GM19455 (cell line): ENCODE measurements at regions not wholly inside any gene's neighbourhood (a gene's known extent, or its start where the extent isn't known, plus 50 kb on each side); places are given as distances from the start of the nearest gene placed in this dataset.

Experiments used
- ATAC-seq: cut with Tn5 transposase; IDR thresholded peaks from one replicate; pipeline ENCODE4 v1.9.1; 2021; ENCODE audit not compliant: unreplicated experiment

DNA sequence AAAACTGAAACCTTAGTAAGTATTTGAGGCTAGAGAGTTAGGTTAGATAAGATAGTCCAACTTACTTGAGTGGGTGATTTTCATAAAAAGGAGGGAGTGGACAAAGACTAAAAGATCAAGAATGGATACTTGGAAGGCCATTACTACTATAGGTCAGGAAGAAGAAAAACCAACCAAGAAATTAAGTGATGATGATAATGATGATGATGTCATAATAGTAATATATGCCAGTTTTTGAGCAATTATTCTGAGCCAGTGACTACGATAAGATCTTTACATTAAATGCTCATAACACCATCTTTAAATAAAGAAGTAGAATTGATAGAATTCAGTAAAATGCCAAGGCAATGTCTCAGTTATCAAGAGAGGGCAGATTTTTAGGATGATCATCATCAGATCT is 430.7 kb upstream of the ADAMTS5 start:
- no peak for ATAC-seq

DNA sequence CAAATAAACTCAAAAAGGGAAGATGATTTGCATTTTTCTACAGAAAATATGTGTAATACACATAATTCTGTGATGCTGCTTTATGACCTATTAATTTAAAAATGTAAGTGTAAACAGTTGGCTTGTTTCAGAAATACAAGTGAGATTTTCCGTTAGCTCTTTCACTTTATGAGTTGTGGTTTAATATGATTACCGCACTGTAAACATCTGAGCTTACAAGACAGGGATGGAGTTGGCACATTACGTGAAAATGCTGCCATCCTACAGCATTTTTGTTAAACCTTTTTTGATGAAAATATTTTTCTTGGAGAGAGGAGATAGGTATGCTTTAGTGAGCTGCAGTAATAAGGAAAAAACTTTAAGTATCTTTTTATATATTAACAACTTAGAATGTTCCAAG is 426.8 kb upstream of the ADAMTS5 start:
- no peak for ATAC-seq

DNA sequence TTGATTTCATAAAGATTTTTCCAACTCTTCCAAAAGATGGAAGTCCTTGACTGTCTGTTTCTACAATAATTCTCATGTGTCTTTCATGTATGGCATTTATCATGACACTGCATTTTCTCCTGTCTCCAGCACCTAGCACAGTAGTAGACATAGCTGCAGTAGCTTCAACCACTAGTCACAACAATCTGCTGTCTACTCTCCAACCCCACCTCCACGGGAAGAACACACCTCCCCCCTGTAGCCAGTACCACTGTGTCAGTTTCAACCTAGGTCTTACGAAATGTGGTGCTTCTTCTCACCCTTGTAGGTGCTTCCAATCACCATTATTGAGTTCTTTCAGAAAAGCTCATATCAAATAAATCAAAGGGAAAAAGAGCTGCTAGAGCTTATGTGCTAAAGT is 425.1 kb upstream of the ADAMTS5 start:
- no peak for ATAC-seq

DNA sequence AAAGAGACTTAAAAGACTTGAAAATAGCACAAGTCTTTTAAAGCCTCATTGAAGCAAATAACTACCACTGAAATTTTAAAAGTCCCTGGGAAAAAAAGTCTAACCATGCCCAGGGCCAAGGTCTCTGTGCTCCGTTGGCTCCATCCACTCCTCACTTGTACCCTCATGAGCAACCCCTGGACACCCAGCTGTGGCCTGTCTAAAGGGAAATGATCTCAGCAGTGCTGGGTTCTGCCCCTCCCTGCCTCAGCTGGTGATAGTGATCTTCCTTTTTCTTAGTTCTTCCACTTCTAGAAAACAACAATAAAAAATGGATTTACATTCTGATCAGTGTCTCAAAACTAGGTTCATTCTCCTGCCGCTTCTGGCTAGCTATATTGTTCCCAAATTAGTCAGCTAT is 423.5 kb upstream of the ADAMTS5 start:
- no peak for ATAC-seq

DNA sequence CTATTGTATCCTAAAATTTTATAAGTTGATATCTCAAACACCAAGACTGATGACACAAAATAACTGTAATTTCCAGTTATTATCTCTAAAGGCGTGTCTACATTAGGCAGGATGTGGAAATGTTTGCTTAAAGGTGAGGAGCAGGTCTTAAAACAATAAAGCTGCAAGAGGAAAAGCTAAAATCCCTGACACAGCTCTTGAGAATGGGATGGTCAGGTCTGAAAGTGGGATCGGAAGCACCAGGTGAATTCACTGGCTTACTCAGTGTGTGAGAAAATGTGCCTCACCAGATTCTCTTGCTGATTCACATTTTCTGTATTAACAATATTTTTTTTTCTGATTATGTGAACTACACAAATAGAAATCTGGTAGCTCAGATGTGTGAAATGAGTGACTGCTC is 421.9 kb upstream of the ADAMTS5 start:
- ATAC-seq: no peak

DNA sequence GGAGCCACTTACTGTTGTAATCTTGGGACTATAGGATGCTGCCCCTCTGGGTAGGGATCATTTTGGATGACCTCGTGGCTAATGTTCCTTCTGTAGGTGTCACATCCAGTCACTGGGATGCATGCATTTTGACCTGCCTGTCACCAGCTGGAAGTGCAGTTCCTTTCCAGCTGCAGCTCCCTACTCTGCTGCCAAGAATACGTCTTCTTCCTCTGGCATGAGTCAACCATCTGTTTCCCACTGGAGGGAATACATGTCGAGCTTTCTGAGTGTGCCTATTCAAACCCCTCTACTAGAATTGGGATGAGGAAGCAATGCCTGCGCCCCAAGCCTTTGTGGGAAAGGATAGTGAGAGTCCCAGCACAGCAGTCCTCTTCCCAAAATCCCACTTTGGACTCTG is 415.5 kb upstream of the ADAMTS5 start:
- no peak for ATAC-seq

DNA sequence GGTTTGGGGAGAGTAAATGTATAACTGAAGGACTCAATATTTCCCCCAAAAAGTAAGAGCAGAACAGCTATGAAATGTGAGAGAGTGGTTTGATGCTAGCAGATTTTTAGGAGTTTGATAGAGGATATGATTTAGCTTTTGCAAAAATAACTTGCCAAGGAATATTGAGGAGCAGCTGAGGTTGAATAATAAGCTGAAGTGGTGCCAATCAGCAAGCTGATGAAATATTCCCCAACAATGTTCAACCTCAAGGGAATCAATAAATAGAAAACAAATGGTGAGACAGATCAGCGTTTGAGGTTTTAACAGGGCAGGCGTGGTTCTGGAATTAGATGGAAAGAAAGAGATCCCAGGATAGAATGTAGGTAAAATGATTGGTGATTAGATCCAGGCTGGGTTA is 413.4 kb upstream of the ADAMTS5 start:
- no peak for ATAC-seq

DNA sequence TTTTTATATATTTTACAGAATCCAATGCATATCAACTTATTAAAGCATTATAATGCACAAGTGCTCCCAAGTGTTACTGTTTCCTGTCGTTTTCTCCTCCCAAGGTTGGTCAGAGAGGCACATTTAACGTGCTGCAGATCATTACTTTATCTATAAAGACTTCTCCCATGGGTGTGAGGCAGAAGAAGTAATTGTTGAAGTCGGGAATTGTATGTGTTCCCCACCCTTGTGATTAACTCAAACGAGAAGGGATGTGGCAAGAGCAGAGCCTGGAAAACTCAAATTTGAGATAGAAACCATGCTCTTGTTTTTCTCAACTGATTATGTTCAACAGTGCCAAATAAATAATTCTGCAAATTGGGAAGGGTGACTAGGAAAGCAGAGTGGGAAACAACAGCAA is 412.5 kb upstream of the ADAMTS5 start:
- ATAC-seq: no peak

DNA sequence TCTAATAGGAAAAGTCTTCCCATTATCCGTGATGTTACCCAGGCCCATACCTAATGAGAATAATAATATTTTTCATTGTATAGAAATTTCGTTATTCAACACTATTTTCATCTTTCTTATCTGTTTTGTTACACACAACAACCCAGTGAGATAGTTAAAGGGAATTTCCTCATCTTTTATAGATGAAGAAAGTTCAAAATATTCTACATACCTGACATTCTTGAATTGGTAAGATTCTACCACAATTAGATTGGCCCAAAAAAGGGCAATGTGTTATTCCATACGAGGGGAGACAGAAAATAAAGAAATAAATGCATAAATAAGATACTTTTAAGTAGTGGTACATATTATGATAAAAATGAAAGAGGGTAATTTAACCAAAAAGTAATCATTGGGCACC is 405.5 kb upstream of the ADAMTS5 start:
- no peak for ATAC-seq

DNA sequence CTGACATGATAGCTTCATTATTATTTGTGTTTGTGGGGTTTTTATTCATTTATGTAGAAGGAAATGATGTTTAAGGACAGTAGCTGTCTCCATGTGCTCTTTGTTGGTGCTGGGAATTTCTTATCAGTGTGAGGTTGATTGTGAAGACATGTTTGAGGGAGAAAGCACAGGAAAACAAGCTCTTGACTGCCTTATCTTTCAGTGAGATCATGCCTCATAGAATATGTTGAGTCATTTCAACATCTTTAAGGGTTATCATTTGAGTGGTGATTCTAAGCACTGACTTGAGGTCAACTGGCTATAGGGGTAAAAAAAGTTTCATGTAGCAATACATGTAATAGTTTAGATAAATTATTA is 405.1 kb upstream of the ADAMTS5 start:
- no peak for ATAC-seq

DNA sequence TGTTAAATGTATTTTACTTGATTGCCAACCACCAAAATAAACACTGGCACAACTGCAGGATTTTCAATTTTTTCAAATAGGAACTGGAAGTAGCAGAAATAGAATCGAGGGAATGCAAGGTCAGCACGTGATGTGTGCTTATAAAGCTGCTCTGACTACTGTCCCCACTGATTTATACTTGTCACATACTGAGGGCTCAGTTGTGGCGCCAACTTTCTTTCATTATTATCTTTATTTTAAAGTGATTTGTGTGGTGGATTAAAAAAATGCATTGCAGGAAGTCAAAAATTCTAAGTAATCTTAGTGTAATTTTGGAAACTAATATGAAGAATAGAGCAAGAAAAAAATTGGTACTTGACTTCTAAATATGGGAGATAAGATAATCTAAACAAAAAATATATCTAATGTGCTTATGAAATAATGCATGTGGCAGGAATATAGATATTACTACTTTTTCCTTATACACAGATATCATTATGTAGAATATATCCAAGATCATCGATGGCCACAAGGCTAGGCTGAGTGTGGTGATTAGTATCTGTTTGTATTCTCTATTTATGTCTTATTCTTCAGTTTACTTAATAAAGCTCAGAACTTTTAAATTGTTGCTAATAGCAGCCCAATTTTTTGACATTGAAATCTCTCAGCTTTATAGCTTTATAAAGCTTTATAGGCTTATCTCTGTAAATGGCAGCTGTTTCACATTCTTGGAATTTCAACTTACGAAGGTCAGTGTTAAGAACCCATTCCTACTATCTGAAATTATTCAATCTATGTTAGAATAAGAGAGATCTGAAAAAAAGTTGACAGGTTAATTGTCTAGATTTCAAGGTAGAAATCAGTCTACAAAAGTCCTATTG is 404.5 kb upstream of the ADAMTS5 start:
- no peak for ATAC-seq

DNA sequence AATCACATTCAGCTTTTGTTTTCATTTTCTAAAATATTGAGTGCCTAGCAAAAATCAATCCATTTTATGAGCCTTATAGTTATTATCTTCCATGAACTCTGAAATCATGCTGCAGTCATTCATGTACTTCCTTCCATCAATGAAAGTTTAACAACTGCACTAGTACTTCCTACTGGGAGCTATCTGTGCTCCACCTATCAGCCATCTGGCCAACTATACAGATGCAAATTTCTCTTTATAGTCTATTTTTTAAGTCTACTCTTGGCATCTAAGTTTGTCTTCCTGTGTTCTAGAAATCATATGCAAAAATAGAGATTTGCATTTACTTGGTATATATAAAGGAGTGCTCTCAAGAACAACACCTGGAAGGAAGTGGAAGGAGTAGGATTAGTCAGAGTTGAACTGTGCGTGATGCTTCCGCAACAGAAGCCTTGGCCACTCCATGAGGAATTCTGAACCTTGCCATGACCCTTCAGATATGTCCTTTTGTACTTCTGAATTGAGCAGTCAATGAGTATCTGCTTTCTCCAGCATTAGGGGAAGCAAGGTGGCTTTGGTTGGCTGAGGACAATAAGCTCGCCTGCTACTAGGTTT is 403.2 kb upstream of the ADAMTS5 start:
- no peak for ATAC-seq

DNA sequence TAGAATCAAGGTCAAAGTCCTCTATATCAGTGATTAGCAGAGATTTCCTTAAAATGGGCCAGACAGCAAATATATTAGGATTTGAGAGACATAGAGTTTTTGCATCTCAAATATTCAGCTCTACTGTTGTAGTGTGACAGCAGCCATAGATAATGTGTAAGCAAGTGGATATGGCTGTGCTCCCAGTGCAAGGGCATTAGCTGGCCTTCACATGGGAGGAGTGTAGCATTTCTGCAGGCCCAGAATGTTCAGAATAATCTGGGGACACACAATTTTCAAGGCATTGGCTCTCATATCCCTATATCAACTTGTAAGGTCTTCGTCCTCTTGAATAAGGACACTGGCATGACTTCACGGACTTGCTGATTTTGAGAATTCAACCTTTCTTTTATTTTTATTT is 402.3 kb upstream of the ADAMTS5 start:
- no peak for ATAC-seq

DNA sequence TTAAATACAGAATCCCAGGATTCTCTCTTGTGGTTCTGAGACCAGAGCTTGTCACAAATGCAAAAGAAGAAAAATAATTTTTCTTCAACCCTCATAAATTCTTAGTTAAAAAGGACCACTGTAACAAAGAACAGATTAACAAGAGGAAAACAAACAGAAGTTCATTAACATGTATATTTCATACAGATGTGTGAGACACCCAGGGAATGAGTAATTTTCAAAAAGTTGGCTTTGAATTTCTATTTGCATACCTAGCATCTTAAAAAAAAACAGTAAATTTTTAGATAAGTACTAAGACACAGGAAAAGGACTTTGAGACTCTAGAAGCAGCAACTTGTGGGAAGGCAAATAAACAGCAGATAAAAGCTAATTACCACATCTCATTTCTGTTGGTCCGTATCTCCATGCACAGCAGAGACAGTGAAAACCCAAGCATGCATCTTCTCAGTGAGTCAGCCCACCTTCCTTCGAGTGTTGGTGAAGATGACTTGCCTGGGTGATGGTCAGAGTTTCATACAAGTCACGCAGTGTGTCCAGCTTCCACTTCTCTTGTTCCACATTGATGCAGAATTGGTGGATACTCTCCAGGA is 399.9 kb upstream of the ADAMTS5 start:
- ATAC-seq: no peak

DNA sequence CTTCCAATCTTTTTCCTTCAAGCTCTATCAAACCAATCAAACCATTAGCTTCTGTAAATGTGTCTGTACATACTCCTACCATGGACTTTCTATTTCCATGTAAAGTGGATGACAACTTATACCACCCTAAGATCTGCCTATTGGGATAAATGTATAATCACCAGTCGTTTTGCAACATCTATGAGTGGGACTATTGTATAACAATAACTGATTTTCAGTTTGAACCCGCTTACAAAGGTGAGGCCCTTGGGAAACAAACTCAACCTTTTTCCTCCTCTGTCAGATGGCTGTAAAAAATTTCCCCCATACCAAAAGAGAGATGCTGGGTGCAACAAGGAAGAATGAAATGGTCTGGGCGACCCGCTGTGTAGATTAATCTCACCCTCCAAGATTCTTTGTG is 399.1 kb upstream of the ADAMTS5 start:
- ATAC-seq: no peak

DNA sequence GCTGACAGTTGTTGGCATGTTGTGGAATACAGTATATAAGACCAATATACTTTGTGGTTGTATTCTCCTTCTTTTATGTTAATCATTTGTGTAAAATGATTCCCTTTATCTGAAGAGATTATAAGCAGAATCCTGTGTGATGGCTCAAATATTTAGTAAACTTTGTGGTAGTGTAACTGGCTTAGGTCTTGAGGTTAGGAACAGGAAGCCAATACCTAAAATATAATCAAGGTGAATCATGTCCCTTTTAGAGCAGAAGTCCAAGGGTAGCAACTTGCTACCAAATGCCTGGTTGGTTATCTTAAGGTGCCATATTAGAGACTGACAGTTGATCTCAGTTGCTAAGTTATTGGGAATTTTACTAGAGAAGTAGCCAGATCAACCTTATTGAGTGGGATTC is 398.5 kb upstream of the ADAMTS5 start:
- ATAC-seq: no peak

DNA sequence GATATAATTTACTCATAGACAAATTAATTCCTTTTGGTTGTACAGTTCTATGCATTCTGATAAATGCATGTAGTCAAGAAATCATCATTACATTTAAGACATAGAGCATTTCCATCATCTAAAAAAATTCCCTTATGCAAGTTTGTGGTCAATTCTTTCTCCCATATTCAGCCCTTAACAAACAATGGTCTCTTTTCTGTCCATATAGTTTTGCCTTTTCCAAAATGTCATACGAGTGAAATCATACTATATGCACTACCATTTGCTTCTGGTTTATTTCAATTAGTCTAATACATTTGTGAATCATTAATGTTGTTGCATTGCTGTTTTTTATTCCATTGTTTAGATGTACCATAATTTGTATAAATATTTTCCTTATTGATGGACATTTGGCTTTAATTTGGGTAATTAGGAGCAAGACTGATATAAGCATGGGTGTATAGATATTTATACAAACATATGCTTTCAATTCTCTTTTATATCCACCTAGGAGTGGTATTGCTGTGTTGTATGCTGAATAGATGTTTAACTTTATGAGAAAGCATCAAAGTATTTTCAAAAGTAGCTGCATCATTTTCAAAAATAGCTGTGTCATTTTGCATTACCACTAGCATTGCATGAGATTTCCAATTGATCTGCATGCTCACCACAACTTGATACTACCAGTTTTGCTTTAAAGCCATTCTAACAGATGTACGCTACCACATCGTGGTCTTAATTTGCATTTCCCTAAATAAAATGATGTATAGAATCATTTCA is 397.0 kb upstream of the ADAMTS5 start:
- ATAC-seq: no peak

DNA sequence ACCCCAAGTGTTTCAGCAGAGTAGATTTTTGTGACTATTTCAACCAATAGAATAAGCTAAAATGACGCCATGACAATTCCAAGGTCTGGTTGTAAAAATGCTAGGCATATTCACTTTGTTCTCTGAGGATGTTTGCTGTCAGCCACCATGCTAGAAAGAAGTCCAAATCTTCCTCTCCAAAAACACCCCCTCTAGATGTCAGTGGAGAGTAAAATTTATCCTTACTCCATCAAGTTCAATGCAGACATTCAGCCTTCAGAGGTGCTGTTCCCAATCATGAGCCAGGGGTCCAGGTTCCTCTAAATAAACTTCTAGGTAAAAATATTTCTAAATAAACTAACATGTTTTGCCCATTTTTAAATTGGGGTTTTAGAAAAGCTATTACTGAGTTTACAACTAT is 395.4 kb upstream of the ADAMTS5 start:
- no peak for ATAC-seq

DNA sequence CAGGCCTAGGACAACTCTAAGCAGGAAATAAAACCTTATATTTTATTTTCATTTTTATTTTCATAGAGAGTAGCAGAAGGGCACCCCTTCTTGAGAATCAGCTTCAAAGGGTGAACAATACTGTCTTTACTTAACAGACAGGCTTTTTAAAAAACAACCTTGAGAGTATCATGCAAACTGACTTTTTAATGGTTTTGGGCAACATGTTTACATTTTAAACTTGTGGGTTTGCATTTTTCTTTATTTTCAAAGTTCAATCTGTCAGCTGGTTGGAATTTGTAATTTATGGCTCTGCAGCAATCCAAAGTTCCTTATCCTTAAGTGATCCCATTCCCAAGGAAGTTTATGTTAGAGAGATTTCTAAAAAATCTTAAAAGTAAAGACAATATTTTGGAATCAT is 392.3 kb upstream of the ADAMTS5 start:
- no peak for ATAC-seq

DNA sequence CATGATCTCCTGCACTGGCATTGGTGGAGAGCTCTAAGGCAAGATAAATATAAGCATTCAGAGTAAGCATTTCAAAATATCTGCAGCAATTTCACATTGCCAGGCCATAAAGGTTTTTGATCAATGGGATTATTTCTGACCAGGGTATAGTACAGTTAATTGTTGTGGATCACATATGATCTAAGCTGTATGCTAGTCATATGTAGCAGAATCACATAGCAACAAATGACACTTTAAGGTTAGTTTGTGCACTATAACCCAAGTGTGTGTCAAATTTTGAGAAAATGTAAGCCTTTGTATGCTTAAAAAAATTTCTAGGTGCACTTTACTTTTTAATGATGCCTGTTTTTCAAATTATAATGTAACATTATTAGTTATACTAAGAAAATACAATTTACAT is 386.0 kb upstream of the ADAMTS5 start:
- ATAC-seq: no peak

DNA sequence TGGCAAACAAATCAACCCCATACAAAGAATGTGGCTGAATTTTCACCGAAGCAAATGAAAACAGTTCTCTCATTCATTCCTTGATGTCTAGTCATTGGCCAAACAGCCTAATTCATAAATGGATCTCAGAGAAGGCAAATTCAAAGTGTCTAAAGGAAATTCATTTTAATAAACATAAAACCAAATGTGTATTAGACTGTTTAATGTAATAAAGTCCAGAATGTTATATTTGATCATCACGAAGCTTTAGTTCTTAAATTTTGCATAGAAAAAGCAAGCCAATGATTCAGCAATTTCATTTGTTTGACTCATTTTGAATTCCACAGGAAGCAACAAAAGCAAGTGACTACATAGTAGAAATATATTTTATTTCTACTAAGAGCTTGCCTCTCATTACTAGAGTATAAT is 379.2 kb upstream of the ADAMTS5 start:
- ATAC-seq: no peak

DNA sequence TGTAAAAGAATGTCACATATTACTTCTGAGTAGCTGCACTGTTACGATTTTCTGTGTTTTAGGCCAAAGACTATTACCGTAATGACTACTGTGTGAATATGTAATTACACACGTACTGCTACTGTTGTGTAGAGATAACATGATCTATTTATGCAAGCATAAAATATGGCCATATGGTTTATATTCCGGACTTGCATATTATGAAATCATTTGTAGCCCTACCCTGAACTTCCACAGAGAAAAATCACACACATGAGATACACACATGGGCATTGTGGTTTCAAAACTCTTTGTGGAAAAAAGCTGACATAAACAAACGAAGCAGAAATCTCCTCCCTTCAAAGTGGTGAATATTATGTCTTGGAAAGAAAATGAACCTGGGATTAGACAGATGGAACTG is 373.0 kb upstream of the ADAMTS5 start:
- ATAC-seq: no peak
